Endodermal cell (in vitro differentiated cells): ENCODE measurements at regions not wholly inside any gene's neighbourhood (a gene's known extent, or its start where the extent isn't known, plus 50 kb on each side); places are given as distances from the start of the nearest gene placed in this dataset.

Source experiments
- DNase-seq: peaks from one replicate; pipeline ENCODE4 v3.0.0-alpha.2; 2017
- H3K27ac ChIP-seq: 2 replicates; pipeline ENCODE4 v1.5.1; 2013; ENCODE audit warnings: mild to moderate bottlenecking, low read depth, low read length, moderate library complexity
- H3K27me3 ChIP-seq: 2 replicates; pipeline ENCODE4 v1.6.1; 2013; ENCODE audit warnings: mild to moderate bottlenecking, low read length, moderate library complexity; ENCODE audit not compliant: insufficient read depth, control insufficient read depth, poor library complexity, severe bottlenecking
- H3K36me3 ChIP-seq: 2 replicates; pipeline ENCODE4 v1.7.0; 2013; ENCODE audit warnings: mild to moderate bottlenecking, low read length, moderate library complexity; ENCODE audit not compliant: control insufficient read depth, insufficient read depth
- H3K4me1 ChIP-seq: one replicate; pipeline ENCODE4 v1.7.0; 2013; ENCODE audit warnings: low read length; ENCODE audit not compliant: control insufficient read depth, insufficient read depth
- H3K4me3 ChIP-seq: 2 replicates; pipeline ENCODE4 v1.5.1; 2013; ENCODE audit warnings: mild to moderate bottlenecking, low read length, moderate library complexity
- H3K9ac ChIP-seq: 2 replicates; pipeline ENCODE4 v1.6.1; 2013; ENCODE audit warnings: mild to moderate bottlenecking, low read length, moderate library complexity; ENCODE audit not compliant: poor library complexity, severe bottlenecking; ENCODE audit errors: extremely low read depth
- H3K9me3 ChIP-seq: 2 replicates; pipeline ENCODE4 v1.6.1; 2013; ENCODE audit warnings: mild to moderate bottlenecking, low read length, moderate library complexity; ENCODE audit not compliant: control insufficient read depth
- H3K27ac Mint-ChIP-seq: 2 replicates; pipeline ENCODE4 v1.8.0; 2020; ENCODE audit warnings: mixed read lengths
- H3K27me3 Mint-ChIP-seq: 2 replicates; pipeline ENCODE4 v1.8.0; 2021; ENCODE audit warnings: mild to moderate bottlenecking, mixed read lengths; ENCODE audit not compliant: insufficient read depth
- H3K36me3 Mint-ChIP-seq: 2 replicates; pipeline ENCODE4 v1.8.0; 2020; ENCODE audit warnings: low read depth, mixed read lengths
- H3K4me1 Mint-ChIP-seq: 2 replicates; pipeline ENCODE4 v1.8.0; 2020; ENCODE audit warnings: mixed read lengths
- H3K4me3 Mint-ChIP-seq: 2 replicates; pipeline ENCODE4 v1.8.0; 2020; ENCODE audit warnings: mild to moderate bottlenecking, moderate library complexity, mixed read lengths
- H3K9me3 Mint-ChIP-seq: 2 replicates; pipeline ENCODE4 v1.8.0; 2020; ENCODE audit warnings: mild to moderate bottlenecking, mixed read lengths
- WGBS, 2 experiments: methylation state at CpG; one replicate each; pipeline versions ENCODE4 v1.1.5 to v1.1.7; 2013; ENCODE audit warnings: missing lambda C conversion rate in 2 of 2, mixed read lengths in 1 of 2; ENCODE audit not compliant: insufficient coverage in 1 of 2, insufficient read length in 1 of 2; 5-methylcytosine and 5-hydroxymethylcytosine counted together
- TF ChIP-seq, protein P1 (sequence below): fragments of 200-600 bp; sonication (generic); conservative IDR thresholded peaks from 2 replicates; pipeline ENCODE4 v1.5.0; 2021; ENCODE audit warnings: antibody characterized with exemption, mild to moderate bottlenecking

DNA sequence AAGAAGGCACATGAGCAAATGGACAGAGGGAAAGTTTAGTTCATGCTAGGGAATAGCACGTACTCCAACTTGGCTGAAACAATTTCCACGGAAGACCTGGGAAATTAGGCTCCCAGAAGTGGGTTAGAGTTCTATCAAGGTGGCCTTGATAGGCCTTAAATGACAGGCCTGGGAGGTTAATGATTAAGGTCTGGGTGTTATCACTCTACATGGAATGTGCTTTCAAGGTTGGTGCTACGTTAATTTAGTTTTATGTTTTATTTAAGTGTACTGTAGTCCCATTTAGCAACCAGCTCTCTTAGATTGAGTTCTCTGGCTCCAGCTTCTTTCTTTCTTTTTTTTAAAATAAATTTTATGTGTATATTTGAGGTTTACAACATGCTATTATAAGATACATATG is 121.4 kb upstream of the MEF2C start:
- no peaks in the 10 kb centered on the region for H3K4me1 Mint-ChIP-seq
- H3K4me3 ChIP-seq: no peak overlapping the region
- WGBS, 2 experiments: 96 to 100% methylated on average over 3 of the region's 3 CpGs
- H3K4me1 ChIP-seq: no peaks in the 10 kb centered on the region
- no peaks in the 10 kb centered on the region for H3K27me3 ChIP-seq
- peaks cover 7% of the 10 kb centered on the region for H3K9me3 Mint-ChIP-seq
- DNase-seq: no peak
- no peak overlapping the region for H3K9ac ChIP-seq
- no peak overlapping the region for H3K27ac Mint-ChIP-seq
- no peaks in the 10 kb centered on the region for H3K36me3 ChIP-seq
- no peaks in the 10 kb centered on the region for H3K36me3 Mint-ChIP-seq
- no peak overlapping the region for H3K4me3 Mint-ChIP-seq
- H3K27ac ChIP-seq: no peak overlapping the region
- H3K9me3 ChIP-seq: no peaks in the 10 kb centered on the region
- H3K27me3 Mint-ChIP-seq: no peaks in the 10 kb centered on the region
- TF ChIP-seq, protein P1, sequence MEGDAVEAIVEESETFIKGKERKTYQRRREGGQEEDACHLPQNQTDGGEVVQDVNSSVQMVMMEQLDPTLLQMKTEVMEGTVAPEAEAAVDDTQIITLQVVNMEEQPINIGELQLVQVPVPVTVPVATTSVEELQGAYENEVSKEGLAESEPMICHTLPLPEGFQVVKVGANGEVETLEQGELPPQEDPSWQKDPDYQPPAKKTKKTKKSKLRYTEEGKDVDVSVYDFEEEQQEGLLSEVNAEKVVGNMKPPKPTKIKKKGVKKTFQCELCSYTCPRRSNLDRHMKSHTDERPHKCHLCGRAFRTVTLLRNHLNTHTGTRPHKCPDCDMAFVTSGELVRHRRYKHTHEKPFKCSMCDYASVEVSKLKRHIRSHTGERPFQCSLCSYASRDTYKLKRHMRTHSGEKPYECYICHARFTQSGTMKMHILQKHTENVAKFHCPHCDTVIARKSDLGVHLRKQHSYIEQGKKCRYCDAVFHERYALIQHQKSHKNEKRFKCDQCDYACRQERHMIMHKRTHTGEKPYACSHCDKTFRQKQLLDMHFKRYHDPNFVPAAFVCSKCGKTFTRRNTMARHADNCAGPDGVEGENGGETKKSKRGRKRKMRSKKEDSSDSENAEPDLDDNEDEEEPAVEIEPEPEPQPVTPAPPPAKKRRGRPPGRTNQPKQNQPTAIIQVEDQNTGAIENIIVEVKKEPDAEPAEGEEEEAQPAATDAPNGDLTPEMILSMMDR: no peak

DNA sequence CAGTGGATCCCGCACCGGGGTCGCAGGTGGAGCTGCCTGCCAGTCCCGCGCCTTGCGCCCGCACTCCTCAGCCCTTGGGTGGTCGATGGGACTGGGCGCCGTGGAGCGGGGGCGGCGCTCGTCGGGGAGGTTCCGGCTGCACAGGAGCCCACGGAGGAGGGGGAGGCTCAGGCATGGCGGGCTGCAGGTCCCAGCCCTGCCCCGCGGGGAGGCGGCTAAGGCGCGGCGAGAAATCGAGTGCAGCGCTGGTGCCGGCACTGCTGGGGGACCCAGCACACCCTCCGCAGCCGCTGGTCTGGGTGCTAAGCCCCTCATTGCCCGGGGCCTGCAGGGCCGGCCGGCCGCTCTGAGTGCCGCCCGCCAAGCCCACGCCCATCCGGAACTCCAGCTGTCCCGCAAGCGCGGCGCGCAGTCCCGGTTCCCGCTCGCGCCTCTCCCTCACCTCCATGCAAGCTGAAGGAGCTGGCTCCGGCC is 120.6 kb upstream of the MEF2C start:
- TF ChIP-seq, protein P1: no peak
- Mint-ChIP-seq H3K4me3 (no peak overlapping the region), H3K4me1 (no peaks in the 10 kb centered on the region), H3K27ac (no peak overlapping the region), H3K9me3 (peaks cover 7% of the 10 kb centered on the region), H3K27me3 (no peaks in the 10 kb centered on the region), H3K36me3 (no peaks in the 10 kb centered on the region)
- Histone ChIP-seq H3K36me3 (no peaks in the 10 kb centered on the region), H3K4me3 (no peak overlapping the region), H3K4me1 (no peaks in the 10 kb centered on the region), H3K27me3 (no peaks in the 10 kb centered on the region), H3K9ac (no peak overlapping the region), H3K27ac (no peak overlapping the region), H3K9me3 (no peaks in the 10 kb centered on the region)
- no peak for DNase-seq
- WGBS, 2 experiments: 96 to 97% methylated on average over 4 to 47 of the region's 47 CpGs

DNA sequence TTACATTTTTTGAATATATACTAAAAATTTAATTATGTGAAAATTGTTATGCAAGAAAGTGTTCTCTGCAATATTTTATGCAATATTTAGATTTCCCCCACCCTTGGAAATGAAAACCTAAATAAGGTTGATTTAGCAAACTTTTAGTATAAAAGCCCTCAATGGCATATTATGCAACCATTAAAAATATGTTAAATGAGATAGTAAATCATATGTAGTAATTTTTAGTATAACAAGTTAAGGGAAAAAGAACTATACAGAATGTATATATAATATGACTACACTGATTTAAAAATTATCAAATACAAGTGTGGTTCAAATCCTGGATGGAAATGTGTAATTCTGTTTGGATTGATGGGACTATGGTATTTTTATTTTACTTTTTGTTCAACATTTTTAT is 116.9 kb upstream of the MEF2C start:
- Histone ChIP-seq H3K36me3 (no peaks in the 10 kb centered on the region), H3K9ac (no peak overlapping the region), H3K27me3 (no peaks in the 10 kb centered on the region), H3K4me3 (no peak overlapping the region), H3K27ac (no peak overlapping the region), H3K9me3 (no peaks in the 10 kb centered on the region), H3K4me1 (no peaks in the 10 kb centered on the region)
- H3K27ac Mint-ChIP-seq: no peak overlapping the region
- no peak for DNase-seq
- H3K27me3 Mint-ChIP-seq: no peaks in the 10 kb centered on the region
- no peaks in the 10 kb centered on the region for H3K4me1 Mint-ChIP-seq
- no peak overlapping the region for H3K4me3 Mint-ChIP-seq
- peaks cover 5% of the 10 kb centered on the region for H3K9me3 Mint-ChIP-seq
- TF ChIP-seq, protein P1: no peak
- no peaks in the 10 kb centered on the region for H3K36me3 Mint-ChIP-seq
